ENCODE measurements at regions not wholly inside any gene's neighbourhood (a gene's known extent, or its start where the extent isn't known, plus 50 kb on each side); places are given as distances from the start of the nearest gene placed in this dataset.

DNA sequence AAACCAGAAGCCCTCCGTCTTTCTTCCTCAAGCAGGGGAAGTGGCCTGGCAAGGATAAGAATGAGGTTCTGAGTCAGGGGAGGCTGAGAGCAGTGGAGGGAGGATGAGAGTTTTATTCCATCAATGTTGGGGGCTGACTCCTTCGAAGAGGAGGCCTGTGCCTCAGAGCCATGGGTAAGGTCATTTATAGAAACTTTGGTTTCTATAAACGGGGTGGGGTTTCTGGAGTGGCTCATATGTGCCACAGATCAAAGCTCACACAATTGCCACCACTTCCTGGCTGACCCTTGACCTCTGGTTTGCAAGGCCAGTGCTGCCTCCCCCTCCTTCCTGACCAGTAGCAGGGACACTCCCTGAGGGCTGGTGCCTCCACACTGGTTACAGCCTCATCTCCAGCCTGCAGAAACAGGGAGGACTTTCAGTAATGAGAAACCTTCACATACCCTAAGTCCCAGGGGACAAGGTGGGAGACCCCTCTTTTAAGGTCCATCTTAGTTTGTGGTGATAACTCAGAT is 166.0 kb downstream of the PDGFRA start:
- TF ChIP-seq SIN3A (conservative IDR thresholded peaks at IDR 0.05 in 1 of 2, IDR thresholded peaks at IDR 0.05 in 1 of 2; ENCODE audit: low read depth in 1 of 2, low read length in 2 of 2) (no peak), TAF1 (IDR thresholded peaks at IDR 0.05; ENCODE audit: low read depth, low read length) (no peak), POLR2AphosphoS5 (IDR thresholded peaks at IDR 0.05; ENCODE audit: low read depth, low read length) (no peak), EZH2 (IDR thresholded peaks at IDR 0.05; ENCODE audit: low read depth, low read length, severe bottlenecking) (no peak), EP300 (IDR thresholded peaks at IDR 0.05; ENCODE audit: borderline replicate concordance in 1 of 2, low read depth in 2 of 2, low read length in 2 of 2) (no peak), POU5F1 (IDR thresholded peaks at IDR 0.05; ENCODE audit: low read depth, low read length) (no peak), POLR2A (IDR thresholded peaks at IDR 0.05; ENCODE audit: control extremely low read depth in 1 of 2, low read depth in 2 of 2, low read length in 2 of 2) (no peak), RNF2 (IDR thresholded peaks at IDR 0.05; ENCODE audit: borderline replicate concordance, low read depth, low read length, missing control alignments, poor library complexity, severe bottlenecking) (no peak)
- TF ChIP-seq, protein P1, sequence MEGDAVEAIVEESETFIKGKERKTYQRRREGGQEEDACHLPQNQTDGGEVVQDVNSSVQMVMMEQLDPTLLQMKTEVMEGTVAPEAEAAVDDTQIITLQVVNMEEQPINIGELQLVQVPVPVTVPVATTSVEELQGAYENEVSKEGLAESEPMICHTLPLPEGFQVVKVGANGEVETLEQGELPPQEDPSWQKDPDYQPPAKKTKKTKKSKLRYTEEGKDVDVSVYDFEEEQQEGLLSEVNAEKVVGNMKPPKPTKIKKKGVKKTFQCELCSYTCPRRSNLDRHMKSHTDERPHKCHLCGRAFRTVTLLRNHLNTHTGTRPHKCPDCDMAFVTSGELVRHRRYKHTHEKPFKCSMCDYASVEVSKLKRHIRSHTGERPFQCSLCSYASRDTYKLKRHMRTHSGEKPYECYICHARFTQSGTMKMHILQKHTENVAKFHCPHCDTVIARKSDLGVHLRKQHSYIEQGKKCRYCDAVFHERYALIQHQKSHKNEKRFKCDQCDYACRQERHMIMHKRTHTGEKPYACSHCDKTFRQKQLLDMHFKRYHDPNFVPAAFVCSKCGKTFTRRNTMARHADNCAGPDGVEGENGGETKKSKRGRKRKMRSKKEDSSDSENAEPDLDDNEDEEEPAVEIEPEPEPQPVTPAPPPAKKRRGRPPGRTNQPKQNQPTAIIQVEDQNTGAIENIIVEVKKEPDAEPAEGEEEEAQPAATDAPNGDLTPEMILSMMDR (IDR thresholded peaks at IDR 0.05; ENCODE audit: control extremely low read depth in 1 of 3, insufficient read depth in 1 of 3, low read depth in 1 of 3, low read length in 3 of 3) = no peak
